NB4 (cell line): ENCODE measurements at regions not wholly inside any gene's neighbourhood (a gene's known extent, or its start where the extent isn't known, plus 50 kb on each side); places are given as distances from the start of the nearest gene placed in this dataset.

Source experiments
- MYC ChIP-seq: IDR thresholded peaks from 2 replicates; pipeline ENCODE4 v1.6.1; 2011; ENCODE audit warnings: low read depth, low read length
- TF ChIP-seq, protein P1 (sequence below): IDR thresholded peaks from one replicate; pipeline ENCODE4 v1.5.1; 2012; ENCODE audit warnings: low read depth, low read length
- TF ChIP-seq, protein P2 (sequence below): IDR thresholded peaks from 2 replicates; pipeline ENCODE4 v1.6.1; 2011; ENCODE audit warnings: low read depth, low read length

GRCh38 chr20:40763646-40764295, 74.7 kb upstream of the MAFB start:
- TF ChIP-seq, protein P1, sequence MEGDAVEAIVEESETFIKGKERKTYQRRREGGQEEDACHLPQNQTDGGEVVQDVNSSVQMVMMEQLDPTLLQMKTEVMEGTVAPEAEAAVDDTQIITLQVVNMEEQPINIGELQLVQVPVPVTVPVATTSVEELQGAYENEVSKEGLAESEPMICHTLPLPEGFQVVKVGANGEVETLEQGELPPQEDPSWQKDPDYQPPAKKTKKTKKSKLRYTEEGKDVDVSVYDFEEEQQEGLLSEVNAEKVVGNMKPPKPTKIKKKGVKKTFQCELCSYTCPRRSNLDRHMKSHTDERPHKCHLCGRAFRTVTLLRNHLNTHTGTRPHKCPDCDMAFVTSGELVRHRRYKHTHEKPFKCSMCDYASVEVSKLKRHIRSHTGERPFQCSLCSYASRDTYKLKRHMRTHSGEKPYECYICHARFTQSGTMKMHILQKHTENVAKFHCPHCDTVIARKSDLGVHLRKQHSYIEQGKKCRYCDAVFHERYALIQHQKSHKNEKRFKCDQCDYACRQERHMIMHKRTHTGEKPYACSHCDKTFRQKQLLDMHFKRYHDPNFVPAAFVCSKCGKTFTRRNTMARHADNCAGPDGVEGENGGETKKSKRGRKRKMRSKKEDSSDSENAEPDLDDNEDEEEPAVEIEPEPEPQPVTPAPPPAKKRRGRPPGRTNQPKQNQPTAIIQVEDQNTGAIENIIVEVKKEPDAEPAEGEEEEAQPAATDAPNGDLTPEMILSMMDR = no peak
- TF ChIP-seq, protein P2, sequence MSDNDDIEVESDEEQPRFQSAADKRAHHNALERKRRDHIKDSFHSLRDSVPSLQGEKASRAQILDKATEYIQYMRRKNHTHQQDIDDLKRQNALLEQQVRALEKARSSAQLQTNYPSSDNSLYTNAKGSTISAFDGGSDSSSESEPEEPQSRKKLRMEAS = no peak
- no peak for TF ChIP-seq MYC
